ENCODE measurements at regions not wholly inside any gene's neighbourhood (a gene's known extent, or its start where the extent isn't known, plus 50 kb on each side); places are given as distances from the start of the nearest gene placed in this dataset.

DNA sequence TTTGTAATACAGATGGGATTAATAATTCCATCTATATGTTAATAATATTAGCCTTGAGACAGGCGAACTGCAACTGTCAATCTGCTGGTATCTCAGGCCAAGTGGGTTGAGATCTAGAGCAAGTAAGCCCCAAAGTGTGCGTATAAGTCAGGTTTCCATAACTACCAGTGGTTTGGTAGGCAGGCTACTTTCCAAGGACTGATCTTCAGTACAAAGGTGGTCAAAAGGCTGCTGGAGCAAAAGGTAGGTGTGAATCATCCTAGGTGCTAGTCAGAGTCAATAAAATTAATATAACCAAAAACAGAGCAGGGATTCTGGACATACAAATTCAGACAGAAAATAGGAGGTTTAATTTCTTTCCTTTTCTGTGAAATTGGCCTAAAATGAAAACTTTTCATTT lies 328.0 kb downstream of the TGFB2 start:
- no peaks in the 10 kb centered on the region for H3K36me3 ChIP-seq (ENCODE audit: control insufficient read depth, insufficient read depth, low read length)
- WGBS, 2 experiments (ENCODE audit: insufficient coverage in 2 of 2) = 90 to 100% methylated on average over 1 to 2 of the region's 2 CpGs

DNA sequence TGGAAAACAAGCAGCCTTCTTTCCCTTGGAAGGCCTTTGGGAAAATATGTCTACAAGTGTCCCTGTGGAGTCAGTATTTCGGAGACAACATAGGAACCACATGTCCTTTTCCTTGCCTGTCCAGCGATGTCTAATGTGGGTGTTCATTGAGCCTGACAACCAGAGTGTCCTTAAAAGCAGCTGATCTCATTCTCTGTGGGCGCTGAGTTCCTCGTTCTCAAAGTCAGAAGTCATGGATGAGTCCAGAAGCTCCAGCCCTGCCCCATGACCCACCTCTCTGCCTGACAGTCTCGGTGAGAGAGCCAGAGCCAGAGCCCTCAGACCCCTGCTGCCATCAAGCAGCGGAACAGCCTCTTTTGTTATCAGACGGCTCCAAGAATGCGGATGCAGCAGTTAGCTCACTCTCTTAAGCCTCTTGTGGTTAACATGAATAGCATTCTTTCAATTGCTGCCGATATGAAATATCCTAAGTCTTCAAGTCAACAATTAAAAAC lies 329.2 kb downstream of the TGFB2 start:
- Histone ChIP-seq H3K9me3 (ENCODE audit: control insufficient read depth, low read length) (peaks cover 6% of the 10 kb centered on the region), H3K4me1 (ENCODE audit: control insufficient read depth, insufficient read depth, low read length, poor library complexity, severe bottlenecking) (peaks cover 45% of the 10 kb centered on the region), H3K4me3 (ENCODE audit: extremely low read depth, insufficient read depth, low read length, poor library complexity, severe bottlenecking) (no peak overlapping the region), H3K27ac (ENCODE audit: low read depth, low read length, severe bottlenecking) (peak overlapping the region; percentile 89), H3K36me3 (ENCODE audit: control insufficient read depth, insufficient read depth, low read length) (no peaks in the 10 kb centered on the region)
- 22 to 32% methylated on average over 8 of the region's 9 CpGs for WGBS, 2 experiments (ENCODE audit: insufficient coverage in 2 of 2)

More for the DNA sequence above, 328.0 kb downstream of the TGFB2 start:
- H3K4me3 ChIP-seq (ENCODE audit: extremely low read depth, insufficient read depth, low read length, poor library complexity, severe bottlenecking) = no peak overlapping the region
- H3K9me3 ChIP-seq (ENCODE audit: control insufficient read depth, low read length) = peaks cover 2% of the 10 kb centered on the region
- no peak overlapping the region for H3K27ac ChIP-seq (ENCODE audit: low read depth, low read length, severe bottlenecking)
- H3K4me1 ChIP-seq (ENCODE audit: control insufficient read depth, insufficient read depth, low read length, poor library complexity, severe bottlenecking) = peaks cover 40% of the 10 kb centered on the region

DNA sequence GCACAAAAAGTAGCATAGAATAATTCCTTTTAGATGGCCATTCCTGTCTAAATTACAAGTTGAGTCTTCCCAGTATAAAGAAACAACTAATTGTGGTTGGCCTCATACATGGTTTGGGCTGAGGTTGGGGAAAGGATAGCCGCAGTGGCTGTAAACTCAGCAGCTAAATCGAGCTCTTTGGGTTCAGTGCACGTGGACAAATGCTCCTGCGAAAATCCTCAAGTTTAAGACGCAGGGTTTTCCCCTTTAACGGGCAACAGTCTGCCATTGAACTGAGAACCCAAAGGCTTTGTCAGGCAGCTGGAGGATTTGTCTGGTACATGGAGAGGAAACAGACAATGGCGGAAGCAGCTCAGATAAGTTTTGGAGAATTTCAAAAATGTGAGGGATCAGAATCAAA lies 331.9 kb downstream of the TGFB2 start:
- Histone ChIP-seq H3K9me3 (ENCODE audit: control insufficient read depth, low read length) (peaks cover 6% of the 10 kb centered on the region), H3K36me3 (ENCODE audit: control insufficient read depth, insufficient read depth, low read length) (no peaks in the 10 kb centered on the region), H3K4me3 (ENCODE audit: extremely low read depth, insufficient read depth, low read length, poor library complexity, severe bottlenecking) (no peak overlapping the region), H3K4me1 (ENCODE audit: control insufficient read depth, insufficient read depth, low read length, poor library complexity, severe bottlenecking) (peaks cover 45% of the 10 kb centered on the region), H3K27ac (ENCODE audit: low read depth, low read length, severe bottlenecking) (peak overlapping the region; percentile 13)
- 77 to 88% methylated on average over 6 to 7 of the region's 7 CpGs for whole genome bisulfite sequencing, 2 experiments (ENCODE audit: insufficient coverage in 2 of 2)

DNA sequence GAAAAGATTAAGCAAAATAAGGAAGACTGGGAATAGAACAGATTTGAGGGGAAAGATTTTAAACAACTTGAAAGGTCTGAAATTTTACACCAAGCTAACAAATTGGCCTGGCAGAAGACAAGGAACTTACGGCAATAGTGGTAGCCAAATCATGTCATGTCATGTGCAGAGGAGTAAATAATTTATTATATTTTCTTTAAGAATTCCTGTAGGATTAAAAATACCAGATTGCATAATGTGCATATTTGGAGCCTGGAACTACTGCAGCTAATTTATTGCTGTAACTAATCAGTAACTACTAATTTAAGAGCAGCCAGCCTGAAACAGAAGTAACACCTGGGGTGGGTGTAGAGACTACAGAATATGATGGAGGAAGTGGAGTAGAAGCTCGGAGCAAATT lies 334.3 kb downstream of the TGFB2 start:
- H3K36me3 ChIP-seq (ENCODE audit: control insufficient read depth, insufficient read depth, low read length) = no peaks in the 10 kb centered on the region
- H3K4me1 ChIP-seq (ENCODE audit: control insufficient read depth, insufficient read depth, low read length, poor library complexity, severe bottlenecking) = peaks cover 27% of the 10 kb centered on the region
- no CpG with 5 or more reads among the region's 2 CpGs for WGBS, 2 experiments (ENCODE audit: insufficient coverage in 2 of 2)
- no peak overlapping the region for H3K4me3 ChIP-seq (ENCODE audit: extremely low read depth, insufficient read depth, low read length, poor library complexity, severe bottlenecking)
- peaks cover 6% of the 10 kb centered on the region for H3K9me3 ChIP-seq (ENCODE audit: control insufficient read depth, low read length)
- no peak overlapping the region for H3K27ac ChIP-seq (ENCODE audit: low read depth, low read length, severe bottlenecking)

DNA sequence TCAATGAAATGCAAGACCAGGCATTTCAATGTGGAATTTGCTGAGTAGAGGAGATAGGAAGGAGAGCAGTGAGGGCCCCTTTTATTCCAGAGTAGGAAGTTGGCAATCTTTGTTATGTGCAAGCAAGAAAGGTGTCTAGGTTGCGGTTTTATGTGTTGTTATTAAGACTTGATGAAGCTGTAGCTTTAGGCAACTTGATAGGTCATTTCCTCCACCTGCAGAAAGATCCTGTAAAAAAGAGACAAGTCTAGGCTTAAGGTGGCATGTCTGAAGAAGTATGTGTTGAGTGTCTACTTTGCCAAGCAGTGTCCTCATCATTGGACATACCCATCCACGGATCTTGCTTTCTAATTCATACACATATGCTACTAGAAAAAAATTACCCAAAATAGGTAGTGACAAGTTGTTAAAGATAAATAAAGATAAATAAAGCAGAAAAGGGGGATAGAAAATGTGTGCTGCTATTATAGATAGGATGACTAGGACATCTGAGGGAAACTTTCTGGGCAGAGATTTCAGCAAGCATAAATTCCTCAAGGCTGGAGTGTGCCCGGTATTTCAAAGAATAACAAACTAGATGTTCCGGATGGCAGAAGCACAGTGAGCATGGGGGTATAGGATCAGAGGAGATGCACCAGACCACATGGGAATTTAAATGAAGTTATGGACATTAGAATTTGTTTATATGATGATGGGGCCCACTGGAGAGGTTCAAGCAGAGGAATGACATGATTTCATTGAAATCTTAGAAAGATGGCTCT lies 335.0 kb downstream of the TGFB2 start:
- peaks cover 6% of the 10 kb centered on the region for H3K9me3 ChIP-seq (ENCODE audit: control insufficient read depth, low read length)
- H3K4me3 ChIP-seq (ENCODE audit: extremely low read depth, insufficient read depth, low read length, poor library complexity, severe bottlenecking) = no peak overlapping the region
- H3K27ac ChIP-seq (ENCODE audit: low read depth, low read length, severe bottlenecking) = no peak overlapping the region
- WGBS, 2 experiments (ENCODE audit: insufficient coverage in 2 of 2) = 96 to 97% methylated on average over 3 of the region's 4 CpGs
- peaks cover 26% of the 10 kb centered on the region for H3K4me1 ChIP-seq (ENCODE audit: control insufficient read depth, insufficient read depth, low read length, poor library complexity, severe bottlenecking)
- H3K36me3 ChIP-seq (ENCODE audit: control insufficient read depth, insufficient read depth, low read length) = no peaks in the 10 kb centered on the region

GRCh38 chr1:218683242-218683641 lies 338.1 kb downstream of the TGFB2 start:
- peaks cover 9% of the 10 kb centered on the region for H3K4me1 ChIP-seq (ENCODE audit: control insufficient read depth, insufficient read depth, low read length, poor library complexity, severe bottlenecking)
- WGBS, 2 experiments (ENCODE audit: insufficient coverage in 2 of 2) = no CpG with 5 or more reads among the region's 2 CpGs
- H3K4me3 ChIP-seq (ENCODE audit: extremely low read depth, insufficient read depth, low read length, poor library complexity, severe bottlenecking) = no peak overlapping the region
- H3K27ac ChIP-seq (ENCODE audit: low read depth, low read length, severe bottlenecking) = no peak overlapping the region
- H3K9me3 ChIP-seq (ENCODE audit: control insufficient read depth, low read length) = peaks cover 3% of the 10 kb centered on the region
- no peaks in the 10 kb centered on the region for H3K36me3 ChIP-seq (ENCODE audit: control insufficient read depth, insufficient read depth, low read length)

GRCh38 chr1:218686258-218686657 lies 341.1 kb downstream of the TGFB2 start:
- no peaks in the 10 kb centered on the region for H3K9me3 ChIP-seq (ENCODE audit: control insufficient read depth, low read length)
- no peak overlapping the region for H3K27ac ChIP-seq (ENCODE audit: low read depth, low read length, severe bottlenecking)
- H3K4me3 ChIP-seq (ENCODE audit: extremely low read depth, insufficient read depth, low read length, poor library complexity, severe bottlenecking) = no peak overlapping the region
- no peaks in the 10 kb centered on the region for H3K36me3 ChIP-seq (ENCODE audit: control insufficient read depth, insufficient read depth, low read length)
- no peaks in the 10 kb centered on the region for H3K4me1 ChIP-seq (ENCODE audit: control insufficient read depth, insufficient read depth, low read length, poor library complexity, severe bottlenecking)

DNA sequence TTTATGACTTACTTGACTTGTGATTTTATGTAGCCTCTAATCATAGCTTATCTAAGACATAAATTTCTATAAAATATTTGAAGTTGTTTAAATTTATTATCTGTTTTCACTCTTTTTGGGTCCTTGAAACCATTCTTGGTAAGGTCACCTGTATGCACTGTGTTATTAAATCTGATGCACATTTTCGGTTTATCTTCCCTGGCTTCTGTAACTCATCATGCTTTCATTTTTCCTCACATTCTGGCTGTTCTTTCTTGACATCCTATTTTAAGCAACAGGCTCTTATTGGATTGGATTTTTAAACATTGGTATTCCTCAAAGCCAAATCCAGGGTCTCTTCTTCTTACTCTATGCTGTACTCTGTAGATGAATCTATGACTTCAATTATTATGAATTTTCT lies 341.6 kb downstream of the TGFB2 start:
- no peaks in the 10 kb centered on the region for H3K9me3 ChIP-seq (ENCODE audit: control insufficient read depth, low read length)
- H3K4me1 ChIP-seq (ENCODE audit: control insufficient read depth, insufficient read depth, low read length, poor library complexity, severe bottlenecking) = no peaks in the 10 kb centered on the region
- no peak overlapping the region for H3K27ac ChIP-seq (ENCODE audit: low read depth, low read length, severe bottlenecking)
- H3K36me3 ChIP-seq (ENCODE audit: control insufficient read depth, insufficient read depth, low read length) = no peaks in the 10 kb centered on the region
- H3K4me3 ChIP-seq (ENCODE audit: extremely low read depth, insufficient read depth, low read length, poor library complexity, severe bottlenecking) = no peak overlapping the region
- 100% methylated on average over 1 of the region's 1 CpG; no CpG with 5 or more reads in 1 of the 2 experiments for WGBS, 2 experiments (ENCODE audit: insufficient coverage in 2 of 2)

DNA sequence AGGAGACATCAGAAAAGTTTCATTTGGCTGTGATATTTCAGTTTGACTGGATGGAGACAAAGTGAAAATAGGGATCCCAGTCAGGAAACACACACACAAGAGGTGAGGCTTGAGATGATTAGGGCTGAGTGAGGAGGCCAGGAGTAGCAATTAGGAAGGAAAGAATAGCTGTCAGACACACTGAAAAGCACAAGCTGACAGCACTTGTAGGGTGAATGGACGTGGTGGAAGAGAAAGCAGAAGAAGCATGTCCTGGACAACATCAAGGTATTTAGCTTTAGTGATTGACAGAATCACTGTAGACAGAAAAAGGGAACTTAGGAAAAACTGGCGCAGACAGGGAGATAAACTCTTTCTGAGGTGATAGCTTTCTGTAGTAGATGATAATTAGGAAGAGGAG lies 347.7 kb downstream of the TGFB2 start:
- H3K9me3 ChIP-seq (ENCODE audit: control insufficient read depth, low read length) = no peaks in the 10 kb centered on the region
- WGBS, 2 experiments (ENCODE audit: insufficient coverage in 2 of 2) = 50 to 65% methylated on average over 1 to 2 of the region's 2 CpGs
- H3K4me1 ChIP-seq (ENCODE audit: control insufficient read depth, insufficient read depth, low read length, poor library complexity, severe bottlenecking) = peaks cover 3% of the 10 kb centered on the region
- no peaks in the 10 kb centered on the region for H3K36me3 ChIP-seq (ENCODE audit: control insufficient read depth, insufficient read depth, low read length)
- no peak overlapping the region for H3K4me3 ChIP-seq (ENCODE audit: extremely low read depth, insufficient read depth, low read length, poor library complexity, severe bottlenecking)
- peak overlapping the region; percentile 6 for H3K27ac ChIP-seq (ENCODE audit: low read depth, low read length, severe bottlenecking)

GRCh38 chr1:218693599-218693998 lies 348.5 kb downstream of the TGFB2 start:
- no peaks in the 10 kb centered on the region for H3K9me3 ChIP-seq (ENCODE audit: control insufficient read depth, low read length)
- H3K4me1 ChIP-seq (ENCODE audit: control insufficient read depth, insufficient read depth, low read length, poor library complexity, severe bottlenecking) = peaks cover 3% of the 10 kb centered on the region
- no peaks in the 10 kb centered on the region for H3K36me3 ChIP-seq (ENCODE audit: control insufficient read depth, insufficient read depth, low read length)
- H3K4me3 ChIP-seq (ENCODE audit: extremely low read depth, insufficient read depth, low read length, poor library complexity, severe bottlenecking) = no peak overlapping the region
- no peak overlapping the region for H3K27ac ChIP-seq (ENCODE audit: low read depth, low read length, severe bottlenecking)
- 100% methylated on average over 1 of the region's 2 CpGs for WGBS, 2 experiments (ENCODE audit: insufficient coverage in 2 of 2)

DNA sequence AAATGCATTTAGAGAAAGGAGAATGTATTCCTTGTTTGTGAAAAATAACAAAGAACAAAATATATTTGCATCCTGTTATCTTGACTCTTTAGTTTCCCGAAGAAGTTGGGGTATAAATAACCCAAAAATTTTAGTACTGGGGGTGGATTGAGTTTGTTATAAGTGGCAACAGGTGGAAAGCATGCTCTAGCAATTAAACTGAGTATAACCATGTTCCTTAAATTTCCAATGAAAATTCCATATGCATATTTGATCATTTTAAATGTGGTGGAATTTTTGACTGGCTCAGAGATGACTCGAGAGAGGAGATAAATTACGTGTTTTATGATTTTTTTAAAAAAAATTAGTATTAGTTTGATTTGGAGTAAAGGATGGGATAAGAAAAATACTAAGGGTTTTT lies 348.9 kb downstream of the TGFB2 start:
- 76 to 94% methylated on average over 2 of the region's 3 CpGs for WGBS, 2 experiments (ENCODE audit: insufficient coverage in 2 of 2)

More for the DNA sequence above, 348.9 kb downstream of the TGFB2 start:
- Histone ChIP-seq H3K4me1 (ENCODE audit: control insufficient read depth, insufficient read depth, low read length, poor library complexity, severe bottlenecking) (peaks cover 3% of the 10 kb centered on the region), H3K36me3 (ENCODE audit: control insufficient read depth, insufficient read depth, low read length) (no peaks in the 10 kb centered on the region), H3K9me3 (ENCODE audit: control insufficient read depth, low read length) (no peaks in the 10 kb centered on the region), H3K4me3 (ENCODE audit: extremely low read depth, insufficient read depth, low read length, poor library complexity, severe bottlenecking) (no peak overlapping the region), H3K27ac (ENCODE audit: low read depth, low read length, severe bottlenecking) (no peak overlapping the region)
